ENCODE measurements at regions not wholly inside any gene's neighbourhood (a gene's known extent, or its start where the extent isn't known, plus 50 kb on each side); places are given as distances from the start of the nearest gene placed in this dataset.

- H3K27ac ChIP-seq: no peak overlapping the region
- WGBS, 2 donors: 63 to 81% methylated on average over 32 to 39 of the region's 39 CpGs
- H3K27me3 ChIP-seq: peaks cover 3% of the 10 kb centered on the region
- H3K9me3 ChIP-seq: no peaks in the 10 kb centered on the region
- DNase-seq: peak; percentile 44
- intact Hi-C loops (cut with DNase I; ENCODE audit: low total_unique reads): loop anchor here (10.0 kb wide), 2 partner anchors 99 to 219 kb away; partner anchors contain the start of gene ING1
- TF ChIP-seq CTCF (IDR thresholded peaks at IDR 0.05): peak in 1 of 3 experiments; percentile 1
- TF ChIP-seq POLR2A (IDR thresholded peaks at IDR 0.05): no peak
- no peaks in the 10 kb centered on the region for H3K4me1 ChIP-seq
- H3K36me3 ChIP-seq (ENCODE audit: low read depth, missing control alignments): no peaks in the 10 kb centered on the region
- H3K4me3 ChIP-seq: peak overlapping the region; percentile 36 to 53
Measured at GRCh38 chr13:110813646-110814624, 100.4 kb downstream of the ING1 start.

- no peaks in the 10 kb centered on the region for H3K9me3 ChIP-seq
- WGBS, 2 donors: 74 to 78% methylated on average over 13 of the region's 13 CpGs
- H3K4me1 ChIP-seq: no peaks in the 10 kb centered on the region
- TF ChIP-seq CTCF (IDR thresholded peaks at IDR 0.05) (no peak), POLR2A (IDR thresholded peaks at IDR 0.05) (no peak)
- intact Hi-C loops (cut with DNase I; ENCODE audit: low total_unique reads): loop anchor here (10.0 kb wide), 2 partner anchors 101 to 221 kb away; partner anchors contain the start of gene ING1
- H3K27ac ChIP-seq: no peak overlapping the region
- H3K4me3 ChIP-seq: no peak overlapping the region
- H3K36me3 ChIP-seq (ENCODE audit: low read depth, missing control alignments): no peaks in the 10 kb centered on the region
- no peak for DNase-seq
- peaks cover 3% of the 10 kb centered on the region for H3K27me3 ChIP-seq
Measured at GRCh38 chr13:110815471-110816204, 99.2 kb downstream of the ANKRD10 start.

- intact Hi-C loops (cut with DNase I; ENCODE audit: low total_unique reads): loop anchor here (10.0 kb wide), 2 partner anchors 102 to 222 kb away; partner anchors contain the start of gene ING1
- H3K4me1 ChIP-seq: no peaks in the 10 kb centered on the region
- no peaks in the 10 kb centered on the region for H3K36me3 ChIP-seq (ENCODE audit: low read depth, missing control alignments)
- 74 to 85% methylated on average over 5 of the region's 5 CpGs for WGBS, 2 donors
- H3K9me3 ChIP-seq: no peaks in the 10 kb centered on the region
- no peak overlapping the region for H3K4me3 ChIP-seq
- no peak for TF ChIP-seq POLR2A (IDR thresholded peaks at IDR 0.05)
- TF ChIP-seq CTCF (IDR thresholded peaks at IDR 0.05): no peak
- no peak for DNase-seq
- peaks cover 3% of the 10 kb centered on the region for H3K27me3 ChIP-seq
- H3K27ac ChIP-seq: no peak overlapping the region
Measured at GRCh38 chr13:110816500-110816899, 98.4 kb downstream of the ANKRD10 start.

- TF ChIP-seq CTCF (IDR thresholded peaks at IDR 0.05) (no peak), POLR2A (IDR thresholded peaks at IDR 0.05) (no peak)
- Histone ChIP-seq H3K27me3 (peaks cover 3% of the 10 kb centered on the region), H3K4me1 (no peaks in the 10 kb centered on the region), H3K27ac (no peak overlapping the region), H3K9me3 (no peaks in the 10 kb centered on the region), H3K4me3 (no peak overlapping the region), H3K36me3 (ENCODE audit: low read depth, missing control alignments) (no peaks in the 10 kb centered on the region)
- 88 to 90% methylated on average over 3 of the region's 3 CpGs for WGBS, 2 donors
- DNase-seq: no peak
- intact Hi-C loops (cut with DNase I; ENCODE audit: low total_unique reads): loop anchor here (10.0 kb wide), 2 partner anchors 102 to 222 kb away; partner anchors contain the start of gene ING1
Measured at GRCh38 chr13:110817143-110817542, 97.7 kb downstream of the ANKRD10 start.
